ENCODE measurements at regions not wholly inside any gene's neighbourhood (a gene's known extent, or its start where the extent isn't known, plus 50 kb on each side); places are given as distances from the start of the nearest gene placed in this dataset.

DNA sequence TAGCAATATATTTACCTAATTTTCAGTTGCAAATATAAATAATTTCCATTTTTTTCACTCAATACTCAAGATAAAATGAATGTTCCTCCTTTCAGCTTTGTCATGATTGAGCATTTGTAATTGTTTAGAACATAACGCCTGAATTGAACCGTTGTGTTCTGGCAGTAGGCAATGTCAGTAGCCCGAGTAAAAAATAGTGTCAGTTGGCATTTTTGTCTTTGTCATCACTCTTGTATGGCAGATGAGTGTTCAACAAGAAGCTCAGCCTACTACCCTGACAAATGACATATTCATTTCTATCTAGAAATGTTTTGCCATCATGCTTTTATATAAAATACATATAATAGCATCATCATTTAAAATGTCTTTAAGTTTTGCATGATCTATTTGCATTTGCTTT, 691.4 kb upstream of the NCAM2 start:
- TF ChIP-seq, protein P1, sequence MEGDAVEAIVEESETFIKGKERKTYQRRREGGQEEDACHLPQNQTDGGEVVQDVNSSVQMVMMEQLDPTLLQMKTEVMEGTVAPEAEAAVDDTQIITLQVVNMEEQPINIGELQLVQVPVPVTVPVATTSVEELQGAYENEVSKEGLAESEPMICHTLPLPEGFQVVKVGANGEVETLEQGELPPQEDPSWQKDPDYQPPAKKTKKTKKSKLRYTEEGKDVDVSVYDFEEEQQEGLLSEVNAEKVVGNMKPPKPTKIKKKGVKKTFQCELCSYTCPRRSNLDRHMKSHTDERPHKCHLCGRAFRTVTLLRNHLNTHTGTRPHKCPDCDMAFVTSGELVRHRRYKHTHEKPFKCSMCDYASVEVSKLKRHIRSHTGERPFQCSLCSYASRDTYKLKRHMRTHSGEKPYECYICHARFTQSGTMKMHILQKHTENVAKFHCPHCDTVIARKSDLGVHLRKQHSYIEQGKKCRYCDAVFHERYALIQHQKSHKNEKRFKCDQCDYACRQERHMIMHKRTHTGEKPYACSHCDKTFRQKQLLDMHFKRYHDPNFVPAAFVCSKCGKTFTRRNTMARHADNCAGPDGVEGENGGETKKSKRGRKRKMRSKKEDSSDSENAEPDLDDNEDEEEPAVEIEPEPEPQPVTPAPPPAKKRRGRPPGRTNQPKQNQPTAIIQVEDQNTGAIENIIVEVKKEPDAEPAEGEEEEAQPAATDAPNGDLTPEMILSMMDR (IDR thresholded peaks at IDR 0.05) = no peak
- TF ChIP-seq POLR2A (IDR thresholded peaks at IDR 0.05) = no peak
- no peak for TF ChIP-seq POLR2AphosphoS5 (IDR thresholded peaks at IDR 0.05)
